ENCODE measurements at regions not wholly inside any gene's neighbourhood (a gene's known extent, or its start where the extent isn't known, plus 50 kb on each side); places are given as distances from the start of the nearest gene placed in this dataset.

DNA sequence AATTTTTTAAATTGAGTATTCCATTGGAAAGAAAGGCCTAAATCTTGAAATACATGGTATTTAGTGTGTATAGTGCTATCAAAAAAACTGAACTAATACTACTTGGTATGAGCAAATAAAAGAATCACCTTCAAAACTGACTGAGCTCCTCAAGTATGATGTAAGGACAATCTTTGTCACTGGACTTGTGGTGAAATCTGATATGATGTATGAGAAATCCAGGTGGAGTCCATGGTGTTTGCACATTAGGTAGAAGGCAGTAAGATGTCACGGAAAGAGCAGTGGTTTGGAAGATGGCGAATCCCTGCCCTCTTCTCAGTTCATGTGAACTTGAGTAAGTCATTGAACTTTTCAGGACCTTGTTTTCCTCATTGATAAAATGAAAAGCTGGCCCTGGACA is 62.1 kb upstream of the COL1A2 start:
- TF ChIP-seq, protein P1, sequence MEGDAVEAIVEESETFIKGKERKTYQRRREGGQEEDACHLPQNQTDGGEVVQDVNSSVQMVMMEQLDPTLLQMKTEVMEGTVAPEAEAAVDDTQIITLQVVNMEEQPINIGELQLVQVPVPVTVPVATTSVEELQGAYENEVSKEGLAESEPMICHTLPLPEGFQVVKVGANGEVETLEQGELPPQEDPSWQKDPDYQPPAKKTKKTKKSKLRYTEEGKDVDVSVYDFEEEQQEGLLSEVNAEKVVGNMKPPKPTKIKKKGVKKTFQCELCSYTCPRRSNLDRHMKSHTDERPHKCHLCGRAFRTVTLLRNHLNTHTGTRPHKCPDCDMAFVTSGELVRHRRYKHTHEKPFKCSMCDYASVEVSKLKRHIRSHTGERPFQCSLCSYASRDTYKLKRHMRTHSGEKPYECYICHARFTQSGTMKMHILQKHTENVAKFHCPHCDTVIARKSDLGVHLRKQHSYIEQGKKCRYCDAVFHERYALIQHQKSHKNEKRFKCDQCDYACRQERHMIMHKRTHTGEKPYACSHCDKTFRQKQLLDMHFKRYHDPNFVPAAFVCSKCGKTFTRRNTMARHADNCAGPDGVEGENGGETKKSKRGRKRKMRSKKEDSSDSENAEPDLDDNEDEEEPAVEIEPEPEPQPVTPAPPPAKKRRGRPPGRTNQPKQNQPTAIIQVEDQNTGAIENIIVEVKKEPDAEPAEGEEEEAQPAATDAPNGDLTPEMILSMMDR (IDR thresholded peaks at IDR 0.05; ENCODE audit: insufficient read depth, low read length): no peak
- no peak for DNase-seq (ENCODE audit: low read depth)
- H3K4me3 ChIP-seq (ENCODE audit: low read depth, low read length): no peak overlapping the region

DNA sequence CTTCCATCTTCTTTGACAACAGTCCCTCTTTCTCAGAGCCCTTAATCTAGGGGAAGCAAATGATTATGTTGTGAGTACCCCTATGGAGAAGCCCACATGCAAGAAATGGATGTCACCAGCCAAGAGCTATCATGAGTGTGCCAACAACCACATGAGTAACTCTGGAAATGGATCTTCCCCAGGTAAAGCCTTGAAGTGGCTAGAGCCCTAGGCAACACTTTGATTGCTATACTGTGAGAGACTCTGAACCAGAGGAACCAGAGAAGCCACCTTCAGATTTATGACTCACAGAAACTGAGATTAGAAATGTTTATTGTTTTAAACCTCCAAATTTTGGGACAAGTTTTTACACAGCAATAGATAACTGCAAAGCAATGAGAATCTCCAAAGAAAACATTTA is 60.9 kb upstream of the COL1A2 start:
- no peak overlapping the region for H3K4me3 ChIP-seq (ENCODE audit: low read depth, low read length)
- TF ChIP-seq, protein P1 (IDR thresholded peaks at IDR 0.05; ENCODE audit: insufficient read depth, low read length): no peak
- no peak for DNase-seq (ENCODE audit: low read depth)

DNA sequence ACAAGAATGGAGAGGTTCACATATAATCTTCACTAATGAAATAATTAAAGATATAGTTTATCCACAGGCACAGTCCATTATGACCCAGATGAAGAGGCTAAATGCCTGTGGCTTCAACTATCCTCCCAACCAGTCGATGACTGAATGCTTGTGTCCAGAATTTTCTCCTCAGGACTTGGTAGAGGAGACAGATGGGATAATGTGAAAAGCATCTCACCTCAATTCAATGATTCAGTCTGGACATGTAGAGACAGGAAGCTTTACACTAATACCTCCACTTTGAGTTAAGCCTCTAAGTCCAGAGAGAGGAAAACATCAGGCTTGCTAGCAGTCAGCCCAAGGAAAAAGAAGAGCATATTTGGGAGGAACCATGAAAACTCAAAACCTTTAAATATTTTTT is 59.1 kb upstream of the COL1A2 start:
- DNase-seq (ENCODE audit: low read depth): no peak
- TF ChIP-seq, protein P1 (IDR thresholded peaks at IDR 0.05; ENCODE audit: insufficient read depth, low read length): no peak
- H3K4me3 ChIP-seq (ENCODE audit: low read depth, low read length): no peak overlapping the region

DNA sequence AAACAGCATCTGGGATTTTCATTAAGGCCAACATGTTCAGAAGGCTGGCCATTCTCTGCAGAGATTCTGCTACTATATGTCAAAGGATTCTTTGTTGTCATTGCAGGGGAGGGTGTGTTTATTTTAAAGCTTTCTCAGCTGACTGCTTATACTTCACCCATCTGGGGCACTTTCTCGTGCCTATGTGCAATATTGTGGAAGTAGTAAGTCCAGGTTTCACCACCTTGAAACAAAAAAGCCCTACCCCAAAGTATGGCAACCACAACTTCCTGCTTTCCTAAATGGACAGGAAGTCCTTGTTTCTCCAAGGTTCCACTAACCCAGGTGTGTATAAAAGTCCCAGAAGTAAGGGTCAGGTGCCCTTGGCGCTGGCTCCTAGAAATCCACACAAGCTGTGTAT is 58.7 kb upstream of the COL1A2 start:
- TF ChIP-seq, protein P1 (IDR thresholded peaks at IDR 0.05; ENCODE audit: insufficient read depth, low read length): no peak
- DNase-seq (ENCODE audit: low read depth): no peak
- H3K4me3 ChIP-seq (ENCODE audit: low read depth, low read length): no peak overlapping the region

DNA sequence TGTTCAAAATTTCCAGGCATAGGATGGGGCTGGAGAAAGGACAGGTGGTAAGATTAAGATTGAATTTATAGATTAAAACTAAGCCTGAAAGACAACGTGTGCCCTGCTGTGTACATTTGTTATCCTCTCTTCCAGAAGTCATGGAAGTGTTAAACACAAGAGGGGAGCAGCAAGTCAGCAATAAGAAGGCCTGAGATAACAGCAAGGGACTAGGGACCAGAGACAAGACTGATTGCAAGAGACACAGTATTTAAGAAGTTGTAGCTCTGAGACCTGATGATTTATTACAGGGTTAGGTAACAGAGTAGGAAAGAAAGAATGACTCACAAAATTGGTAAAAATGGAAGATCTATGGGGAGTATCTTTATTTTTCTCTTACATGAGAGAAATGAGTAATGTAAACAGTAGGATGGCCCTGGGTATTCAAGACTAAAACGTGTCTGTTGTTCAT is 55.7 kb upstream of the COL1A2 start:
- no peak overlapping the region for H3K4me3 ChIP-seq (ENCODE audit: low read depth, low read length)
- peak; percentile 65 for DNase-seq (ENCODE audit: low read depth)
- TF ChIP-seq, protein P1 (IDR thresholded peaks at IDR 0.05; ENCODE audit: insufficient read depth, low read length): no peak

DNA sequence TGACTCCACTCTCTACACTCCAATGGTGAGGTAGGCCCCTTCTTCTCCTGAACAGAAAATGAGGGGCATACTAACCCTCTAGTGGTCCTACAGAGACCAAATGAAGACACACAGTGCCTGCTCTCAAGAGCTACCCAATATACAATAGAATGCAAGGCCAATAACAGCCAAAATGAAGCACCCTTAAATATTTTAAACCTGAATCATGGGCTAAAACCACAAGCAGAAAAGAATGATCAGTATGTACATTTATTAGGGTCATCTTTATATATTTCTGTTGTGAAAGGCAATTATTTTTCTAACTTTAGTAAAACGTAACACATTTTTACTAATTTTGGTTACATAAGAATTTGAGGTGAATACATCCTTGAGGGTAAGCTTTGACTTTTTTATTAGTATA is 49.9 kb upstream of the COL1A2 start:
- no peak overlapping the region for H3K4me3 ChIP-seq (ENCODE audit: low read depth, low read length)
- TF ChIP-seq, protein P1 (IDR thresholded peaks at IDR 0.05; ENCODE audit: insufficient read depth, low read length): no peak
- peak; percentile 59 for DNase-seq (ENCODE audit: low read depth)

All from fibroblast of the aortic adventitia (primary cell).